NCI-H460 (cell line): ENCODE measurements at regions not wholly inside any gene's neighbourhood (a gene's known extent, or its start where the extent isn't known, plus 50 kb on each side); places are given as distances from the start of the nearest gene placed in this dataset.
"Not testable (repeated sequence)": the region's sequence is repeated elsewhere in the genome, so short reads cannot be mapped to it uniquely, and the experiment has no call there.

Experiments used
- DNase-seq: peaks from one replicate; pipeline ENCODE4 v3.0.0-alpha.2; 2016; ENCODE audit warnings: low read depth; ENCODE audit errors: extremely low read depth

GRCh38 chr5:82905986-82906385, 171.2 kb downstream of the TMEM167A start:
- no peak for DNase-seq

DNA sequence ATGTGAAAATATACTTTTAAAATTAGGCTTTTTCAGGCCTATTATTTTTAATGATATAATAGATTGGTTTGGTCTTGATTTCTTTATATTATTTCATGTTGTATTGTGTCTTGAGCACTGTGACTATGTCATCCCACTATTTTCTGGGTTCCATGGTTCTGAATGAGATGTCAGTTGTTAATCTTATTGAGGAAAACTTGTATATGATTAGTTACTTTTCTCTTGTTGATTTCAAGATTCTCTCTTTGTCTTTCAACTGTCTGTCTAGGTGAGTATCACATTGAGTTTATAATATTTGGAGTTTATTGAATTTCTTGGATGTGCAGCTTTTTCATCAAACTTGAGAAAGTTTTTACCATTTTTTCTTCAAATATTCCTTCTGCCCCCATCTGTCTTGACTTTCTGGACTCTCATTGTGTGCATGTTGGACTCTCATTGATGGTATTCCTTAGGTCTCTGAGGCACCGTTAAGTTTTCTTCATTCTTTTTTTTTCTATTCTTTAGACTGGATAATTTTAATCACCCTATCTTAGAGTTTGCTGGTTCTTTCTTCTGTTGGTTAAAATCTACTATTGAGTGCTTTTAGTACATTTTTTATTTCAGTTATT, 175.8 kb downstream of the TMEM167A start:
- no peak for DNase-seq

DNA sequence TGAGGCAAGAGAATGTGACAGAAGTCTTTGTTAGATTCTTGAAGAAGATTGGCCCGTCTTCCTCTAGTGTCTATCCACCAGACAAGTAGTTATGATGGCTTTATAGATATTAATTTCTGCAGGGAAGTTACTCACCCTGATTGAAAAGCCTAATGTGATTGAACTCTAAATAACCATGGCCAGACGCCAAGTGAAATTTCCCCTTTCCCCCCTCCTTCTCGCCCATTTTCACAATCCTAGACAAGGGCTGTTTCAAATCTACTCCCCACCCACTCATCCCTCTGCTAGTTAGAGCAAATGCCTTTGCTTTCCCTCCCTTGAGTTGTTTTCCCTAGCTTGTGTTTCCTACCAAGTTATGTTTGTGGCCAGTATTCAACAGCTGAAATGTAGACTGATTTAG, 182.5 kb downstream of the TMEM167A start:
- DNase-seq = no peak

- no peak for DNase-seq
Measured at GRCh38 chr5:82889088-82889487, 188.1 kb downstream of the TMEM167A start.

DNA sequence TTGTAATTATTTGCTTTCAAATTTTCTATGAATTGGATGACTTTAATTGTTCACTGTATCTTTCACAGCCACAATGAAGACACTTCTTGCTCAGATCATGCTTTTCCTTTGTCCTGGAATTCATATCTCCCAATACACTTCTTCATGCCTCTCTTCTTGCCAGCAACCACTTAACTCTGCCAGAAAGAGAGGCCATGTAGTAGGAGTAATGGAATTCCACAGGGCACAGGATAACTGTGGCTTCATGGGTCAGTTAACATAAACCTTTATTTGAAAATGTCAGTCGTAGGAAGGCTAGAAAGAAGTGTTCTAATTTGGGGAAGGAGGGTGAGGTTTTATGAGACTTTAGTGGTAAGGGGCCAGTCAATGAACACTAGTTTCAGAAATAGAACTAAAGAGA, 190.3 kb downstream of the TMEM167A start:
- DNase-seq = no peak

DNA sequence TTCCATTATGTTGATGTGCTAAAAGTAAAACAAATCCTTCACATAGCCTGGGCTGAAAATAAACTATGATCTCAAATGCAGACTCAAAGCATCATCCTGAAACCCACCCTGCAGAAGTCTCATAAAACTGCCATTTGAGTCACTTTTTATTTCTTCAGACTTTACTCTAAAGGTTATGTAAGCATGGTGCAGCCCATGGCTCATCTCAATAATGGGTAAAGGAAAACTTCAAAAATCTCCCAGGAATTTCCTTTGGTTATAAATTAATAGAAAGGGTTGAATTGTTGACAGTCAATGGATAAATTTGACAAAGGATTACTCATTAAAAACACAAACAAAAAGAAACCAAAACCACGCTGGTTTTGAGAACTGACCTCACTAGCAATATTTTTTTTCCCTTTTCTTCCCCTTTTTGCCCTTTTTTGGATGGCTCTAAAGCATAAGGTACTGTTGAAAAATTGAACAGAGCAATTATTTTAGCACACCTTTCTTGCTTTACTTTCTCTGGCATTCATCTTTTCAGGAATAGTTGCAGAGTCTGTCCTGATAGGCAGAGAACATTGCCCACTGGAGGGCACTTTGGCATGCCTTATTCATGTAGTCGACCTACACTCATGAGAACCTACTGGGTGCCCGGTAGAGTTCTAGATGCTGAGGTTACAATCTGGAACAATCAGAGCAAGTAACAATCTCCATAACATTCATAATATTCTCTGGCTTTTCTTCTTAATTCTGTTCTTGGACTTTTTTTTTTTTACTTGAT, 191.4 kb downstream of the TMEM167A start:
- DNase-seq = no peak

DNA sequence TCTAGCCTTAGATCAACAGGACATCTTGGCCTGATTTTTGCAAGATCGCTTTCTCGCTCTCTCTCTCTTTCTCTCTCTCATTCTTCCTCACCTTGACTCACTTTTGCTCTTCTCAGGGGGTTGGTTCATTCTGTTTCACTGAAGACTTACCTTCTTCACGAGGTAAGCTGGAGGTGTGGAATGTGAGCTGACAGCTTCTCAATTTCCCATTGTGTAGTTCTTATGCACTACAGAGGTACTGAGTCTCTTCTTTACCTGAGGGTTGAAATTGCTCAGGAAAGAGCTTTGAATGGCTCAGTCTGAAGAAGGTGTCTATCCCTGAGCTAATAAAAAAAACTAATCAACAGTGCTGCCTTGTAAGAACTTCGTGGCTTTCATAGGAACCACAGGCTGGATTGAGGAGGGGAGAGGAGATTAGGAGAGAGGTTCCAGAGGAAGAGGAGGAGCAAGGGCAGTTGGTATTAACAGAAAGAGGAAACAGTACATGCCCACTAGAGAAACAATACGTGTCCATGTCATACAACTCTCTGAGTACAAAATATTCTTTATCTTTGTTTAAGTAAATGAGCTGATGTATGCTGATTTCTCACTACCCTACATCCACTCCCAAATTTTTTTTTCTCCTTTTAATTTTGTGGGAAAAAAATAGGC, 192.2 kb downstream of the TMEM167A start:
- no peak for DNase-seq

DNA sequence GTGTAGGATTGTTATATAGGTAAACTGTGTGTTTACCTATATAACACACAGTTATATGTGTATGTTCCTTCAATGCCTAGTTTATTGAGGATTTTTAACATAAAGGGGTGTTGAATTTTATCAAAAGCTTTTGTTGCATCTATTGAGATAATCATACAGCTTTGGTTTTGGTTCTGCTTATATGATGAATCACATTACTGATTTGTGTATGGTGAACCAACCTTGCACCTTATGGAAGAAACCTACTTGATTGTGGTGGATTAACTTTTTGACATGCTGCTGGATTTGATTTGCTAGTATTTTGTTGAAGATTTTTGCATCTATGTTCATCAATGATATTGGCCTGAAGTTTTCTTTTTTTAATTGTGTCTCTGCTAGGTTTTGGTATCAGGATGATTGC, 194.9 kb downstream of the TMEM167A start:
- DNase-seq = no peak

- DNase-seq = no peak
Measured at GRCh38 chr5:82881571-82882174, 195.5 kb downstream of the TMEM167A start.

DNA sequence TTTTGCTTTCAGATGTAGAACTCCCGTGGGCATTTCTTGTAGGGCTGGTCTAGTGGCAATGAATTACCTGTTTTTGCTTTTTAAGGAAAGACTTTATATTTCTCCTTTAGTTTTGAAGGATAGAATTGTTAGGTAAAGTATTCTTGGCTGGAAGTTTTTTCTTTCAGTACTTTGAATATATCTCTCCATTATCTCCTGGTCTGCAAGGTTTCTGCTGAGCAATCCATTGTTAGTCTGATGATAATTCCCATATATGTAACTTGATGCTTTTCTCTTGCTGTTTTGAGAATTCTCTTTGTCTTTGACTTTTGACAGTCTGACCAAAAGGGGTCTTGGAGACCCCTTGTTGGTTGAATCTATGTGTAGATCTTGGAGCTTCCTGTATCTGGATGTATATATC, 198.1 kb downstream of the TMEM167A start:
- DNase-seq = no peak

GRCh38 chr5:82873452-82873851, 203.7 kb downstream of the TMEM167A start:
- DNase-seq = no peak

- DNase-seq = not testable (repeated sequence)
Measured at GRCh38 chr5:82872321-82873288, 204.6 kb downstream of the TMEM167A start.

DNA sequence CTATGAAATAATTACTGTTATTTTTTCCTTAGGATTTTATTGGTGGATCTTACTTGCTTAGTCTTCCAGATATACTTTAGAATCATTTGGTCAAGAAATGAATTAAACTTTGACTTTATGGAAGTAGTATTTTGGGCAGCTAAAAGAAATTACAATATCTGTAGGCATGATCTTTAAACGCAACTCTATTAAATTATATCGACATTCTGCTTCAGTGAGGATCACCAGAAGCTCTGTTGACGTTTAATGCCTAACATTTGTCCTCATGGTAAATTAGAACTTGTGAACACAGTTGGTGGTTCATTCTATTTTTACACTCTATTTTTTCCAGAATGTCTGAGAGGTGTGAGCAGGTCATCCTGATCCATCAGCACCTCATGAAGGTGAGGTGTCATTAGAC, 211.6 kb downstream of the TMEM167A start:
- no peak for DNase-seq

- no peak for DNase-seq
Measured at GRCh38 chr5:82863266-82863665, 213.9 kb downstream of the TMEM167A start.

DNA sequence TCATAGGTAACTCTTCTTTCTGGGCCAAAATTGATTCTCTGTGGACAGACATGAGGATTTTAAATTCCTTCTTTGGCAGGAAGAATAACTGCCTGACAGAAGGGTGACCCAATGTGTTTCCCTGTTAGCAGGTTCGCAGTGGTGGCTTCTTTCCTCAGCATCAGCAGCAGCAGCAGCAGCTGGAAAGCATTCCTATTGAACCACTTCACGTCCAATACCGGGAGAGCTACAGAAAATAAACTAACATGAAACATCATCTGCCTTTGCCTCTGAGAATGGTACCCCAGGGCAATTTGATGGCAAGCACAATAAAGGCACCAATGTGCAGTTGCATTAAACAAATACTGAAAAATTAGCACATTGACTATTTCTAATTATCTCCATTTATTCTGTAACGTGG, 214.5 kb downstream of the TMEM167A start:
- DNase-seq = no peak

DNA sequence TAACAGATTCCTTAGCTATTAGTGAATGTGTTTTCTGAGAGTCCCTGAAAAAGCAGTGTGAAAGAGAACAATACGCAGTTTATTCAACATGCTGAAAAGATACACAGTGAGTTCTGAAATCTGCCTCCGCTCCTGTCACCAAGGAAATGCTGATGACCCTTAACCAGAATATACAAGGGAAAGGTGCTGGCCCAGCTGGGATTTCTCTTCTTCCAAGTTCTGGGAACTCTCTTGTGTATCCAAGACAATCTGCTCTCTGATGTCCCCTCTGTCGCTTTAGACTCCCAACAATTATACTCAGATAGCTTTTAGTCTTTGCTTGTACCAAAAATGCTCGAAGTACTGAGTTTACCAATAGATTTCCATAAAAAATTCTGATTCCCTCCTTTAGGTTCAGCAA, 214.9 kb downstream of the TMEM167A start:
- DNase-seq = no peak

GRCh38 chr5:82861701-82862100, 215.5 kb downstream of the TMEM167A start:
- no peak for DNase-seq

- DNase-seq = no peak
Measured at GRCh38 chr5:82859451-82860140, 217.6 kb downstream of the TMEM167A start.

DNA sequence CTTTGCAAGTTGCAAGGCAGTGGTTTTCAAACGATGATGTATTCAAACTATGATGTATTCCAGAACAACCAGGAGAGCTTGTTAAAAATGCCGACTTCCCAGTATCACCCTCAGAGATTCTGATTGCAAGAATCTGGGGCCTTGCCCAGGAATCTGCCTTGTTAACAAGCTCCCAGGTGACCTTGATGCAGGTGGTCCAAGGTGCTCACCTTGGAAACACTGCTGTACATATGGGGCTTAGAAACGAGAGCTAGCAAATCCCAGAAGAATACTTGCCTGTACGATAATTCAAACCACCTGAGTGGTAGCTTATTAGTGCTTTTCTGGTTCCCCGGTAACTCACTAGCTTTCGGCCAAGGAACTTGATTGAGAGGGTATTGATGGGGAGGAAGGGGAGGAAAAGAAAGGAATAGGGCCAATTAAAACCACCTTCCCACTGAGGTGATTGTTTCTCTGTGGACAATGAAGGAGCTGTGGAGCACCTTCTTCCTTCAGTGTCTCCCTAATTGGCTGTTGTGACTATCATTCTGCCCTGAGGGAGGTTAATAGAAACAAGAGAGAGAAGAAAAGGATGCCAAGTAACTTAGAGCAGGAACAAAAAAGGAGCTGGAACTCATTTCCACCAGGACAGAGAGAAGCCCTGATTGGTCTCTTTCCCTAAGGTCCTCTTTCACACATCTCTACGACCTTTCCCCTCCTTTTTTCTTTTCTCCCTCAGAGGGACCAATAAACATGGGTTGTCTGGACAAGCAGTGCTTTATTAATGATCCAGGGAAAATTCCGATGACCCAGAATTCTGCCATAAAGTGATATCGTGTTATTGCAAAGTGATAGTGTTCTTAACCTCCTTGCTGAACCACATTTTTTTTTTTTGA, 218.8 kb downstream of the TMEM167A start:
- no peak for DNase-seq
